Thoracic aorta (tissue), 2 donors: ENCODE measurements at regions not wholly inside any gene's neighbourhood (a gene's known extent, or its start where the extent isn't known, plus 50 kb on each side); places are given as distances from the start of the nearest gene placed in this dataset.

ENCODE experiments used
- ATAC-seq: fragments of 150-250 bp; one replicate; pipeline ENCODE4 v1.8.0; 2017; ENCODE audit warnings: low read depth; ENCODE audit not compliant: insufficient number of reproducible peaks, low FRiP score
- DNase-seq: peaks from one replicate; pipeline ENCODE4 v3.0.0-alpha.2; 2020; ENCODE audit warnings: low spot score
- H3K27ac ChIP-seq, 2 donors: fragments of 200-600 bp; sonication (generic); 1 replicate in 1 of 2; 2 replicates in 1 of 2; pipeline ENCODE4 v1.5.1; 2016; ENCODE audit warnings: mild to moderate bottlenecking in 2 of 2, moderate library complexity in 2 of 2
- H3K27me3 ChIP-seq: fragments of 200-600 bp; sonication (generic); replicated peaks from 2 replicates; pipeline ENCODE4 v1.6.0; 2016; ENCODE audit warnings: mild to moderate bottlenecking; ENCODE audit not compliant: insufficient read depth
- H3K36me3 ChIP-seq: fragments of 200-600 bp; sonication (generic); one replicate; pipeline ENCODE4 v1.5.1; 2016
- H3K4me1 ChIP-seq, 2 donors: fragments of 200-600 bp; sonication (generic); 1 replicate in 1 of 2; 2 replicates in 1 of 2; pipeline versions ENCODE4 v1.5.1 to v1.6.0; 2016; ENCODE audit warnings: low read depth in 2 of 2, mild to moderate bottlenecking in 1 of 2; ENCODE audit not compliant: control insufficient read depth in 1 of 2
- H3K4me3 ChIP-seq: fragments of 200-600 bp; sonication (generic); 2 replicates; pipeline ENCODE4 v1.5.1; 2016; ENCODE audit warnings: mild to moderate bottlenecking
- H3K9me3 ChIP-seq: fragments of 200-600 bp; sonication (generic); 2 replicates; pipeline ENCODE4 v1.5.1; 2016
- TF ChIP-seq, protein P1 (sequence below): fragments of 200-600 bp; sonication (generic); IDR thresholded peaks from one replicate; pipeline ENCODE4 v1.5.1; 2019; ENCODE audit warnings: antibody characterized with exemption

DNA sequence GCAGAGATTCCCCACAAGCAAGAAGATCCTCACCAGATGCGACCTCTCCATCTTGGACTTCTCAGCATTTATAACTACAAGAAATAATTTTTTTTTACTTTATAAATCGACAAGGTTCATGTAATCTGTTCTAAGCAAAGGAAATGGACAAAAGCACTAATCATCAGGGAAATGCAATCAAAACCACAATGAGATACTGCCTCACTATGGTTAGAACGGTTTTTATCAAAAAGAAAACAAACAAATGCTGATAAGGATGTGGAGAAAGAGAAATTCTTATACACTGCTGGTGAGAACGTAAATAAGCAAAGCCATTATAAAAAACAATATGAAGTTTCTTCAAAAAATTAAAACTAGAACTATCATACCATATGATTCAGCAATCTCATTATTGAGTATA, 1382.6 kb downstream of the ARAP2 start:
- TF ChIP-seq, protein P1, sequence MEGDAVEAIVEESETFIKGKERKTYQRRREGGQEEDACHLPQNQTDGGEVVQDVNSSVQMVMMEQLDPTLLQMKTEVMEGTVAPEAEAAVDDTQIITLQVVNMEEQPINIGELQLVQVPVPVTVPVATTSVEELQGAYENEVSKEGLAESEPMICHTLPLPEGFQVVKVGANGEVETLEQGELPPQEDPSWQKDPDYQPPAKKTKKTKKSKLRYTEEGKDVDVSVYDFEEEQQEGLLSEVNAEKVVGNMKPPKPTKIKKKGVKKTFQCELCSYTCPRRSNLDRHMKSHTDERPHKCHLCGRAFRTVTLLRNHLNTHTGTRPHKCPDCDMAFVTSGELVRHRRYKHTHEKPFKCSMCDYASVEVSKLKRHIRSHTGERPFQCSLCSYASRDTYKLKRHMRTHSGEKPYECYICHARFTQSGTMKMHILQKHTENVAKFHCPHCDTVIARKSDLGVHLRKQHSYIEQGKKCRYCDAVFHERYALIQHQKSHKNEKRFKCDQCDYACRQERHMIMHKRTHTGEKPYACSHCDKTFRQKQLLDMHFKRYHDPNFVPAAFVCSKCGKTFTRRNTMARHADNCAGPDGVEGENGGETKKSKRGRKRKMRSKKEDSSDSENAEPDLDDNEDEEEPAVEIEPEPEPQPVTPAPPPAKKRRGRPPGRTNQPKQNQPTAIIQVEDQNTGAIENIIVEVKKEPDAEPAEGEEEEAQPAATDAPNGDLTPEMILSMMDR: no peak
- no peak for ATAC-seq
- no peaks in the 10 kb centered on the region for H3K9me3 ChIP-seq
- no peaks in the 10 kb centered on the region for H3K27me3 ChIP-seq
- no peaks in the 10 kb centered on the region for H3K4me1 ChIP-seq
- no peak overlapping the region for H3K27ac ChIP-seq
- no peak for DNase-seq
- no peaks in the 10 kb centered on the region for H3K36me3 ChIP-seq
- H3K4me3 ChIP-seq: no peak overlapping the region

DNA sequence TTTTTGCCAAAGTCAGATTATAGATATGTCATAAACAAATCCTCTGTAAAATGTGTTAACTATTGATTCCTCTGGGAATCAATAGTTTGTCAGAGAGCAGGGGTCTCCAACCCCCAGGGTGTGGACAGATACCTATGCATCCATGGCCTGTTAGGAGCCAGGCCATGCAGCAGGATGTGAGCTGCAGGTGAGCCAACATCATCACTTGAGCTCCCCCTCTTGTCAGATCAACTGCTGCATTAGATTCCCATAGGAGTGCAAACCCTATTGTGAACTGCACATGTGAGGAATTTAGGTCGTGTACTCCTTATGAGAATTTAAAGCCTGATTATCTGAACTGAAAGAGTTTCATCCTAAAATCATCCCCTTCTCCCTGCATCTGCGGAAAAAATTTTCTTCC, 1365.4 kb downstream of the ARAP2 start:
- H3K27me3 ChIP-seq: no peaks in the 10 kb centered on the region
- H3K4me1 ChIP-seq: no peaks in the 10 kb centered on the region
- H3K9me3 ChIP-seq: no peaks in the 10 kb centered on the region
- no peaks in the 10 kb centered on the region for H3K36me3 ChIP-seq
- ATAC-seq (no peak), DNase-seq (no peak)
- TF ChIP-seq, protein P1: no peak
- H3K27ac ChIP-seq: no peak overlapping the region
- no peak overlapping the region for H3K4me3 ChIP-seq

DNA sequence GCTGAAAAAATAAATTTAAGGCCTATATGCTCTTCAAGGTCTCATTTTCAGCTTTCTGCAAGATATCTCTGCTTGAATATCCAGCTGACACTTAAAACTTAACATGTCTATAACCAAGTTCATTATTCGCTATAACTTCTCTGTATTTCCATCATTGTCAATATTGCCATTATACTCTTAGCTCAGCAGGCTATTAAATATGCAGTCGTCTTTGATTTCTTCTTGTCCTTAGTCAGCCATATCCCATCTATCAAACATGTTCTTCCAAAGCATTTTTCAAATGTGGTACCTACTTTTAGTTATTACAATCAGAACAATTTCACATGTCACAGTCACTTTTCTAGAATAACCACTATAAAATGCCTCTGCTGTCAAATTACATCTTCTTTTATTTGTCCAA, 1364.1 kb downstream of the ARAP2 start:
- no peaks in the 10 kb centered on the region for H3K36me3 ChIP-seq
- ATAC-seq: no peak

DNA sequence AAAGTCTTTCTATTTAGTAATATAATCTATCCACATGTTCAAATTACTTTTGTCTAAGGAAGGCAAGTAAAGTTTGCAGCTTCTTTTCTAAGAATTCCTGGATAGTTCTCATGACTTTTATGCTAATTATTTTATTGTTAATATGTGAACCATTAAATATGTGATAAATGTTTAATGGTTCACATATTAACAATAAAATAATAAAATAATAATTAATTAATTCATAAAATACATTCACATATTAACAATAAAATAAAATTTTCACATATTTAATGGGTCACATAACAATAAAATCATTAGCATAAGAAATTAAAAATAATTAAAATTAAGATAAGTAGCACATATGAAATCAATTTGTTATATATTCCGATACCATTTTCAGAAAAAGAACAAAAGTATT, 1352.4 kb downstream of the ARAP2 start:
- no peak for DNase-seq
- no peak for ATAC-seq
- no peaks in the 10 kb centered on the region for H3K4me1 ChIP-seq
- no peaks in the 10 kb centered on the region for H3K27me3 ChIP-seq
- H3K36me3 ChIP-seq: no peaks in the 10 kb centered on the region
- H3K27ac ChIP-seq: no peak overlapping the region
- H3K9me3 ChIP-seq: no peaks in the 10 kb centered on the region
- no peak overlapping the region for H3K4me3 ChIP-seq
- TF ChIP-seq, protein P1: no peak

More for the DNA sequence above, 1364.1 kb downstream of the ARAP2 start:
- Histone ChIP-seq H3K9me3 (no peaks in the 10 kb centered on the region), H3K27ac (no peak overlapping the region), H3K27me3 (no peaks in the 10 kb centered on the region), H3K4me1 (no peaks in the 10 kb centered on the region), H3K4me3 (no peak overlapping the region)
- TF ChIP-seq, protein P1: no peak
- no peak for DNase-seq

DNA sequence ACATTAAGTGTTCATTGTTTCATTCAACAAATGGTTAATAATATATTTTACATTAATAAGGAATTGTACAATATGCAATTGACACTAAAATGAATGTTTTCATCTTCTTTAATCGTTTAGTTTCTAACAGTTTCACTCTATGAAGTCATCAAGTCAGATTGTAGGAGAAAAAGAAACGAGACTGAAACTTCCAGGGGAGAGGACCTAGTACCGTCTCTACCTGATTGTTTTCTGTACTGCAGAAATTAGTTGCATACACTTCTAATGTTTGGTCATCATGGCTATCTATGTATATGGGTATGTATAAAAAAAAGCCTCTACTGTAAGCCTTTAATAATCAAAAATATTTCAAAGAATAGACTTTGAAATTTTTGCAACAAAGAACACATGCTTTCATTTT, 1350.9 kb downstream of the ARAP2 start:
- TF ChIP-seq, protein P1: no peak
- no peaks in the 10 kb centered on the region for H3K9me3 ChIP-seq

More for the DNA sequence above, 1350.9 kb downstream of the ARAP2 start:
- H3K36me3 ChIP-seq: no peaks in the 10 kb centered on the region
- H3K4me1 ChIP-seq: no peaks in the 10 kb centered on the region
- DNase-seq (no peak), ATAC-seq (no peak)
- no peak overlapping the region for H3K4me3 ChIP-seq
- H3K27me3 ChIP-seq: no peaks in the 10 kb centered on the region
- no peak overlapping the region for H3K27ac ChIP-seq
